ENCODE measurements at regions not wholly inside any gene's neighbourhood (a gene's known extent, or its start where the extent isn't known, plus 50 kb on each side); places are given as distances from the start of the nearest gene placed in this dataset.

GRCh38 chr15:97683831-97684230 lies 276.7 kb upstream of the ARRDC4 start:
- Histone ChIP-seq H3K9me3 (no peaks in the 10 kb centered on the region), H3K27ac (no peak overlapping the region), H3K27me3 (no peaks in the 10 kb centered on the region), H3K36me3 (no peaks in the 10 kb centered on the region), H3K4me3 (no peak overlapping the region), H3K4me1 (no peaks in the 10 kb centered on the region)
- no peak for TF ChIP-seq CTCF (IDR thresholded peaks at IDR 0.05)
- no peak for DNase-seq (ENCODE audit: low spot score in 2 of 2)
- intact Hi-C loops (cut with DNase I), result no loop called here

GRCh38 chr15:97684249-97684648 lies 276.3 kb upstream of the ARRDC4 start:
- TF ChIP-seq CTCF (IDR thresholded peaks at IDR 0.05), result no peak
- no peak for DNase-seq (ENCODE audit: low spot score in 2 of 2)
- Histone ChIP-seq H3K4me3 (no peak overlapping the region), H3K27me3 (no peaks in the 10 kb centered on the region), H3K9me3 (no peaks in the 10 kb centered on the region), H3K36me3 (no peaks in the 10 kb centered on the region), H3K4me1 (no peaks in the 10 kb centered on the region), H3K27ac (no peak overlapping the region)
- intact Hi-C loops (cut with DNase I), result no loop called here

GRCh38 chr15:97686324-97686723 lies 274.2 kb upstream of the ARRDC4 start:
- Histone ChIP-seq H3K4me1 (no peaks in the 10 kb centered on the region), H3K36me3 (no peaks in the 10 kb centered on the region), H3K27ac (no peak overlapping the region), H3K9me3 (no peaks in the 10 kb centered on the region), H3K4me3 (no peak overlapping the region), H3K27me3 (no peaks in the 10 kb centered on the region)
- TF ChIP-seq CTCF (IDR thresholded peaks at IDR 0.05), result no peak
- intact Hi-C loops (cut with DNase I), result no loop called here
- no peak for DNase-seq (ENCODE audit: low spot score in 2 of 2)

GRCh38 chr15:97687654-97688053 lies 272.8 kb upstream of the ARRDC4 start:
- Histone ChIP-seq H3K27me3 (no peaks in the 10 kb centered on the region), H3K9me3 (no peaks in the 10 kb centered on the region), H3K36me3 (no peaks in the 10 kb centered on the region), H3K27ac (no peak overlapping the region), H3K4me3 (no peak overlapping the region), H3K4me1 (no peaks in the 10 kb centered on the region)
- intact Hi-C loops (cut with DNase I), result no loop called here
- DNase-seq (ENCODE audit: low spot score in 2 of 2), result no peak
- no peak for TF ChIP-seq CTCF (IDR thresholded peaks at IDR 0.05)

GRCh38 chr15:97688177-97688576 lies 272.3 kb upstream of the ARRDC4 start:
- H3K4me3 ChIP-seq, result no peak overlapping the region
- no peaks in the 10 kb centered on the region for H3K9me3 ChIP-seq
- no peak overlapping the region for H3K27ac ChIP-seq
- intact Hi-C loops (cut with DNase I), result no loop called here
- no peak for DNase-seq (ENCODE audit: low spot score in 2 of 2)
- TF ChIP-seq CTCF (IDR thresholded peaks at IDR 0.05), result no peak
- H3K36me3 ChIP-seq, result no peaks in the 10 kb centered on the region
- no peaks in the 10 kb centered on the region for H3K4me1 ChIP-seq
- H3K27me3 ChIP-seq, result no peaks in the 10 kb centered on the region

GRCh38 chr15:97688886-97689285 lies 271.6 kb upstream of the ARRDC4 start:
- H3K27me3 ChIP-seq, result no peaks in the 10 kb centered on the region
- no peaks in the 10 kb centered on the region for H3K9me3 ChIP-seq
- no peak for TF ChIP-seq CTCF (IDR thresholded peaks at IDR 0.05)
- no peak overlapping the region for H3K4me3 ChIP-seq
- intact Hi-C loops (cut with DNase I), result no loop called here
- H3K36me3 ChIP-seq, result no peaks in the 10 kb centered on the region
- H3K27ac ChIP-seq, result no peak overlapping the region
- no peaks in the 10 kb centered on the region for H3K4me1 ChIP-seq
- DNase-seq (ENCODE audit: low spot score in 2 of 2), result no peak
